ENCODE measurements at regions not wholly inside any gene's neighbourhood (a gene's known extent, or its start where the extent isn't known, plus 50 kb on each side); places are given as distances from the start of the nearest gene placed in this dataset.
"Not testable (repeated sequence)": the region's sequence is repeated elsewhere in the genome, so short reads cannot be mapped to it uniquely, and the experiment has no call there.

DNA sequence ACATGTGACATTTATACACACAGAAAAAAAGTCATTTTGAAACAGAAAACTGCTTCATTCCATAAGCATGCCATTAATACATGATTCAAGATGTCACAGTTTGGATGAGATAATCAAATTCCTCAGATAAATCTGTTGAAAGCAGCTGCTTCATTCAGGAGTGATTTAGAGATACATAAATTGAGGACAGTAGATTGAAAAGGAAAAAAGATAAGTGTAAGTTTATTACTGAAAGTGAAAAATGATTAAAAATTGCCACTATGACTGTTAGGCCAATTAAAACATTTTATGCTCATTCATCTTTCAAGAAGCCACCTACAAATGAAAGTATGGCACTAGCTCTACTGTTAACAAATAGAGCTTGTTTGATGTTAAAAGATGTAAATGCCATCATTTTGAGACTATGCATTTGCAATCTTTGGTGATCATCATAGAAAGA is 136.9 kb upstream of the CDK6 start:
- no peak for DNase-seq (ENCODE audit: low spot score)

DNA sequence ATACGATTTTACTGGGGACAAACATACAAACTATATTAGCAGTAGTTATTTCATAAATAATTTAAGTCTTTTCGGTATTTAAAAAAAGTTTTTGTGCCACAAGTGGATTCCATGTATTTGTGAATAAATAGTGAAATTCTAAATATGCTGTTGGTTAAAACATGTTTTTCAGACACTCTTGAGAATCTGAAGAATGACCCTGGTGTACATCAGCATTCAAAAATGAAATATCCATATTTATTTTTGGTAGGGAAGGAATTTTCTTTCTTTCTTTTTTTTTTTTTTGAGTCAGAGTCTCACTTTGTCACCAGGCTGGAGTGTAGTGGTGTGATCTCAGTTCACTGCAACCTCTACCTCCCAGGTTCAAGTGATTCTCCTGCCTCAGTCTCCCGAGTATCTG is 136.1 kb upstream of the CDK6 start:
- DNase-seq (ENCODE audit: low spot score), result no peak

DNA sequence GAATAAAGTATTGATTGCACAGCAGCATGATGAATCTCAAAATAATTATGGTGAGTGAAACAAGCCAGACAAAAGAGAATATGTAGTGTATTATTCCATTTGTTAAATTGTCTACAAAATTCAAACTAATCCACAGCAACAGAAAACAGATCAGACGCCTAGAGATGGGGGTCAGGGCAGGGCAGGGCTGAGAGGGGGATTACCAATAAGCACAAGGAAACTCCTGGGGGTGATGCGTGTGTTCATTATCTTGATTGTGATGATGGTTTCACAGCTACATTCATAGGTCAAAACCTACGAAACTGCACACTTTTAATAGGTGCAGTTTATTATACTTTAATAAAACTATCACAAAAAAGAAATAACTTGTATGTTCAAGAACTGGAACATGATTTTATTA is 132.7 kb upstream of the CDK6 start:
- no peak for DNase-seq (ENCODE audit: low spot score)

DNA sequence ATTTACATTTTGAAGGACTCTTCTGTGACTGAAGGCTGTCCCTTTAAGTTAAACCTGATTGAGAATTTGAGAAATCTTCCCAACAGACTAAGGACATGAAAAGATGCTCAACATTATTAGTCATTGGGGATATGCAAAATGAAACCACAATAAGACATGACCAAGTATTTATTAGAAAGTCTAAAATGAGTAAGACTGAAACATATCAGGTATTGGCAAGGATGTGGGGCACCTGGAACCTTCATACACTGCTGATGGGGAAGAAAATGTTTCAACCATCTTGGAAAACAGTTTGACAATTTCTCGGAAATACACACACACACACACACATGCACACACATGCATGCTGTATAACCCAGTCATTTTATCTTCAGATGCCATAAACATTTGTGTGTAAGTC is 132.1 kb upstream of the CDK6 start:
- DNase-seq (ENCODE audit: low spot score), result no peak

GRCh38 chr7:92967238-92967637 is 130.9 kb upstream of the CDK6 start:
- DNase-seq (ENCODE audit: low spot score), result no peak

GRCh38 chr7:92964141-92964540 is 127.8 kb upstream of the CDK6 start:
- DNase-seq (ENCODE audit: low spot score), result no peak

- no peak for DNase-seq (ENCODE audit: low spot score)
Observed at GRCh38 chr7:92963566-92963965, 127.2 kb upstream of the CDK6 start.

GRCh38 chr7:92961961-92962360 is 125.6 kb upstream of the CDK6 start:
- no peak for DNase-seq (ENCODE audit: low spot score)

DNA sequence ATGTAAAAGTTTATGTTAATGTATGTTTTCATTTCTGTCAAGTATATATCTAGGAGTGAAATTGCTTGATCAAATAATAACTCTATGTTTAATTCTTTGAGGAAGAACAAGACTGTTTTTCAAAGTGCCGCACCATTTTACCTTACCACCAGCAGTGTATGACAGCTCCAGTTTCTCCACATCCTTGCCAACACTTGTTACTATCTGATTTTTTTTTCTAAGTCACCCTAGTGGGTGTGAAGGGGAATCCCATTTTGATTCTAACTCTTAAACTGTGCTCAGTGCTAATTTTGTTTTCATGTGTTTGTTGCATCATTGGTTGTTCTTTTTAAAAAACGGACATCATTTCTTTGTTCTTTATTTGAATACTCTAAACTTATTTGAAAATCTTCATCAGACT is 120.2 kb upstream of the CDK6 start:
- DNase-seq (ENCODE audit: low spot score), result no peak

GRCh38 chr7:92955081-92955480 is 118.7 kb upstream of the CDK6 start:
- no peak for DNase-seq (ENCODE audit: low spot score)

DNA sequence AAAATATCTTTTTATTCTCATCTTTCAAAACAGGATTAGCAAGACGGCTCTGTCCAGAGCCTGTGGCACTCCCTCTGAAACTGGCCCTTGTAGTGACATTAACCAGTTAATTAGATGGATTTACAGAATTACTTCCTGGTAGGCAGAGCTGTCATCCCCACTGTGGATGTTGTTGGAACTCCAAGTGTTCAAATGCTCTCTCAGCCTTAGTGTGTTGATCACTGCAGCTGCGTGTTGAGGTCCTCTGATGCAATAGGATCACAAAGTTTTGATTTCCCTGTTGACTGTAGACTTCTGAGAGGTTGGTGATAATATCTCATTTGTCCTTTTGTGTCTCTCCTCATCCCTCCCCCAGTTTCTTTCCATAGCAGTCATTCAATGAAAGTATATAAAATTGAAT is 117.3 kb upstream of the CDK6 start:
- no peak for DNase-seq (ENCODE audit: low spot score)

DNA sequence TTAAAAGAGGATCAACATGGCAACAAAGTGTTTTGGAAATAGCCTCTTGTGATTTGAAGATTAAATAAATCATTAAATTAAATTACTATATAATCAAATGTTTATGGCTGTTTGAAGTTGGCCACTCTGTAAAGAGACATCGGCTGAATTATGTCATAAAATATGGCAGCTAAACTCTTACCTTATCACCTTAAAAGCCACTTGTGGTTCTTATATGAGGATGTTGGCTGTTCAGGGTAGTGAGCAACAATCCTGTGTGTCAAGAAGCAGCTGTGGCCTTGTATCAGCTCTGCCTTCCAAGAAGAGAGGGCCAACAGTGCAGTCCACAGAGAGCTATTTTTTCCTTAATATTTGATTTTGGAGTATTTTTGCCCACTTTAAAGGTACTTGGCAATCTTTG is 113.4 kb upstream of the CDK6 start:
- no peak for DNase-seq (ENCODE audit: low spot score)

DNA sequence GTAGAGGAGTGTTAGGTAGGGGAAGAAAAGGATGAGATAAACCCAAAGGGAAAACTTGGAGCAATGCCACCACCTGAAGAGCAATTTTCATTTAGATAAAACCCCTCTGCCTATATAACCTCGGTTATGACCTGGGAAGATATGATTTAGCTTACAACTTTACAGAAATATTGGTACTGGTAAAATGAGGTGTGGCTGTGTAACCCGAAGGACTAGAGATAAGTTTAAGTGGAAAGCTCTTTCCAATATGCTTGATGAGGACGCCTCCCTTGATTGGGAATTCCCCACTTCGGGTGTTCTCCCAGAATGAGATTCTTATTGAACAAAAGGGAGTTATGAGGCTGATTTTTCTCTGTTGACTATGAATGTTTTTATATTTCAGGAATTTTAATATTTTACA is 109.5 kb upstream of the CDK6 start:
- no peak for DNase-seq (ENCODE audit: low spot score)

- no peak for DNase-seq (ENCODE audit: low spot score)
Observed at GRCh38 chr7:92944633-92945032, 108.3 kb upstream of the CDK6 start.

GRCh38 chr7:92942706-92943105 is 106.3 kb upstream of the CDK6 start:
- not testable (repeated sequence) for DNase-seq (ENCODE audit: low spot score)

- no peak for DNase-seq (ENCODE audit: low spot score)
Observed at GRCh38 chr7:92939666-92940360, 103.4 kb upstream of the CDK6 start.

- no peak for DNase-seq (ENCODE audit: low spot score)
Observed at GRCh38 chr7:92934096-92934495, 97.7 kb upstream of the CDK6 start.

DNA sequence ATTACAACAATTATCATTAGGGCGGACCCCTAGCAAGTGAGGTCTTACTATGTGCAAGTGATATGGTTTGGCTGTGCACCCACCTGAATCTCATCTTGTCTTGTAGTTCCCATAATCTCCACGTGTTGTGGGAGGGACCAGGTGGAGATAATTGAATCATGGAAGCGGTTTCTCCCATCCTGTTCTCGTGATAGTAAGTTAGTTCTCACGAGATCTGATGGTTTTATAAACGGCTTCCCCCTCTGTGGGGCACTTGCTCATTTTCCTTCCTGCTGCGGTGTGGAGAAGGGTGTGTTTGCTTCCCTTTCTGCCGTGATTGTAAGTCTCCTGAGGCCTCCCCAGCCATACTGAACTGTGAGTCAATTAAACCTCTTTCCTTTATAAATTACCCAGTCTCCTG is 96.1 kb upstream of the CDK6 start:
- DNase-seq (ENCODE audit: low spot score), result no peak

- DNase-seq (ENCODE audit: low spot score), result no peak
Observed at GRCh38 chr7:92930404-92930803, 94.0 kb upstream of the CDK6 start.

GRCh38 chr7:92926697-92927044 is 90.3 kb upstream of the CDK6 start:
- no peak for DNase-seq (ENCODE audit: low spot score)

DNA sequence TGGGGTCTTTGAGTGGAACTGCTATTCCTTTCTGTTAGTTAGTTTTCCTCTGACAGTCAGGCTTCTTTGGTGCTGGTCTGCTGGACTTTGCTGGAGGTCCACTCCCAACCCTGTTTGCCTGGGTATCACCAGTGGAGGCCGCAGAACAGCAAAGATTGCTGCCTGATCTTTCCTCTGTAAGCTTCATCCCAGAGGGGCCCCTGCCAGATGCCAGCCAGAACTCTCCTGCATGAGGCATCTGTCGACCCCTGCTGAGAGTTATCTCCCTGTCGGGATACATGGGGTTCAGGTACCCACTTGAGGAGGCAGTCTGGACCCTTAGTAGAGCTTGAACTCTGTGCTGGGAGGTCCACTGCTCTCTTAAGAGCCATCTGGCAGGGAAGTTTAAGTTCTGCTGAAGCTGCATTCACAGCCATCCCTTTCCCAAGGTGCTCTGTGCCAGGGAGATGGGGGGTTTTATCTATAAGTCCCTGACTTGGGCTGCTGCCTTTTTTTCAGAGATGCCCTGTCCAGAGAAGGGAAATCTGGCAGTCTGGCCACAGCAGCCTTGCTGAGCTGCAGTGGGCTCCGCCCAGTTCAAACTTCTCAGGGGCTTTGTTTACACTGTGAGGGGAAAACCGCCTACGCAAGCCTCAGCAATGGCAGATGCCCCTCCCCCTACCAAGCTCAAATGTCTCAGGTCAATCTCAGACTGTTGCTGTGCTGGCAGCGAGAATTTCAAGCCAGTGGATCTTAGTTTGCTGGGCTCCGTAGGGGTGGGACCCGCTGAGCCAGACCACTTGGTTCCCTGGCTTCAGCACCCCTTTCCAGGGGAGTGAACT is 89.7 kb upstream of the CDK6 start:
- no peak for DNase-seq (ENCODE audit: low spot score)

DNA sequence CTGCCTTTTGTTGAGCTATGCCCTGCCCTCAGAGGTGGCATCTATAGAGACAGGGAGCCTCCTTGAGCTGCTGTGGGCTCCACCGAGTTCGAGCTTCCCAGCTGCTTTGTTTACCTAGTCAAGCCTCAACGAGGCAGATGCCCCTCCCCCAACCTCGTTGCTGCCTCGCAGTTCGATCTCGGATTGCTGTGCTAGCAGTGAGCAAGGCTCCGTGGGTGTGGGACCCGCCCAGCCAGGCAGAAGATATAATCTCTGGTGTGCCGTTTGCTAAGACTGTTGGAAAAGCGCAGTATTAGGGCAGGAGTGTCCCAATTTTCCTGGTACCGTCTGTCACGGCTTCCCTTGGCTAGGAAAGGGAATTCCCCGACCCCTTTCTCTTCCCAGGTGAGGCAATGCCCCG is 88.4 kb upstream of the CDK6 start:
- no peak for DNase-seq (ENCODE audit: low spot score)

GRCh38 chr7:92917230-92917629 is 80.9 kb upstream of the CDK6 start:
- no peak for DNase-seq (ENCODE audit: low spot score)

GRCh38 chr7:92916770-92917224 is 80.4 kb upstream of the CDK6 start:
- DNase-seq (ENCODE audit: low spot score), result peak; percentile 21

Measured in iPS-NIHi11 (cell line).